Activated B cell treated with CpG ODN at 0.5 μM for 24 hours (primary cell): ENCODE measurements at regions not wholly inside any gene's neighbourhood (a gene's known extent, or its start where the extent isn't known, plus 50 kb on each side); places are given as distances from the start of the nearest gene placed in this dataset.

ENCODE experiments used
- ATAC-seq: fragments of 200-7000 bp; cut with Tn5 transposase; one replicate; pipeline ENCODE4 v1.10.0; 2021; ENCODE audit warnings: low read depth, mild to moderate bottlenecking, moderate library complexity
- CTCF ChIA-PET: fragments of 350-600 bp; sonication (Branson Sonifier 250); formaldehyde crosslinking; loops from one replicate; lab custom pipeline; 2021; ENCODE audit warnings: antibody characterized with exemption; lab: Charles Lee
- POLR2A ChIA-PET: fragments of 350-600 bp; sonication (Branson Sonifier 250); formaldehyde crosslinking; loops from one replicate; lab custom pipeline; 2021; ENCODE audit warnings: antibody characterized with exemption; lab: Charles Lee
- DNase-seq: peaks from one replicate; pipeline ENCODE4 v3.0.0; 2022
- H3K27ac Mint-ChIP-seq: one replicate; pipeline ENCODE4 v1.8.0; 2020; ENCODE audit warnings: mixed read lengths
- H3K27me3 Mint-ChIP-seq: one replicate; pipeline ENCODE4 v1.8.0; 2021; ENCODE audit warnings: mixed read lengths
- H3K36me3 Mint-ChIP-seq: one replicate; pipeline ENCODE4 v1.8.0; 2021; ENCODE audit warnings: low read depth, mixed read lengths
- H3K4me1 Mint-ChIP-seq: one replicate; pipeline ENCODE4 v1.8.0; 2021; ENCODE audit warnings: mixed read lengths
- H3K4me3 Mint-ChIP-seq: one replicate; pipeline ENCODE4 v1.8.0; 2020; ENCODE audit warnings: mild to moderate bottlenecking, mixed read lengths
- H3K9me3 Mint-ChIP-seq: one replicate; pipeline ENCODE4 v1.8.0; 2020; ENCODE audit warnings: mixed read lengths
- CTCF ChIP-seq: fragments of 200-600 bp; IDR thresholded peaks from one replicate; pipeline ENCODE4 v1.8.0; 2022; ENCODE audit warnings: antibody characterized with exemption, mild to moderate bottlenecking
- intact Hi-C: fragments of 100-400 bp; cut with micrococcal nuclease; formaldehyde crosslinking; loops from one replicate; pipeline ENCODE4 v1.15.1; 2024

DNA sequence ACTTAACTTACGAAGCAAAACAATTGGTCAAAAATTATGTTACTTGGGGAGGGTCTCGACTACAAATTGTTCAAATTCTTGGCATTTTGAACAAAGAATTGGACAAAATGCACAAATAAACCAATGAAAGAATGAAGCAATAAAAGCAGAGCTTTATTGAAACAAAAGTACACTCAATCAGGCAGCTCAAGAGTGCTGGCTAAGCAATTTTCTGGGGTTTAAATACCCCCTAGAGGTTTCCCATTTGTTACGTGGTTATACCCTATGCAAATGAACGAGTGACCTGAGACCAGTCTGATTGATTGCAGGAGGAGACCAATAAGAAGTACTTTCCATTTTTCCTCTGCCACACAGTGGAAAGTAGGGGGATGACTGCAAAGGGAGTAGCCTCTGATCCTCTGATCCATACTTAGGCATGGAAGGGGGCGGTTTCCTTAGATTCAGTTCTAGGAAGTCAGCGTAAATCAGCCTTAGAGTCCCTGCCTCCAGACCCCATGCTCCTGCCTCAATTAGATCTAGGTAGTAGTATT, 228.6 kb downstream of the EFNB2 start:
- peaks cover 6% of the 10 kb centered on the region for H3K9me3 Mint-ChIP-seq
- CTCF ChIA-PET, result no interaction called here
- no peaks in the 10 kb centered on the region for H3K27me3 Mint-ChIP-seq
- H3K27ac Mint-ChIP-seq, result no peak overlapping the region
- no peaks in the 10 kb centered on the region for H3K4me1 Mint-ChIP-seq
- POLR2A ChIA-PET, result no interaction called here
- intact Hi-C loops, result no loop called here
- TF ChIP-seq CTCF, result no peak
- ATAC-seq, result no peak
- no peak overlapping the region for H3K4me3 Mint-ChIP-seq
- DNase-seq, result no peak
- H3K36me3 Mint-ChIP-seq, result no peaks in the 10 kb centered on the region

GRCh38 chr13:106302843-106303242, 232.6 kb downstream of the EFNB2 start:
- no peak for ATAC-seq
- Mint-ChIP-seq H3K9me3 (peaks cover 6% of the 10 kb centered on the region), H3K4me1 (no peaks in the 10 kb centered on the region), H3K4me3 (no peak overlapping the region), H3K36me3 (no peaks in the 10 kb centered on the region), H3K27me3 (no peaks in the 10 kb centered on the region), H3K27ac (no peak overlapping the region)
- no peak for DNase-seq
- no peak for TF ChIP-seq CTCF
- intact Hi-C loops, result no loop called here
- POLR2A ChIA-PET, result no interaction called here
- CTCF ChIA-PET, result no interaction called here

GRCh38 chr13:106302011-106302410, 233.5 kb downstream of the EFNB2 start:
- no peak for ATAC-seq
- ChIA-PET POLR2A (no interaction called here), CTCF (no interaction called here)
- no peaks in the 10 kb centered on the region for H3K27me3 Mint-ChIP-seq
- intact Hi-C loops, result no loop called here
- no peak for DNase-seq
- H3K36me3 Mint-ChIP-seq, result no peaks in the 10 kb centered on the region
- no peak overlapping the region for H3K4me3 Mint-ChIP-seq
- peaks cover 6% of the 10 kb centered on the region for H3K9me3 Mint-ChIP-seq
- no peaks in the 10 kb centered on the region for H3K4me1 Mint-ChIP-seq
- no peak for TF ChIP-seq CTCF
- H3K27ac Mint-ChIP-seq, result no peak overlapping the region

DNA sequence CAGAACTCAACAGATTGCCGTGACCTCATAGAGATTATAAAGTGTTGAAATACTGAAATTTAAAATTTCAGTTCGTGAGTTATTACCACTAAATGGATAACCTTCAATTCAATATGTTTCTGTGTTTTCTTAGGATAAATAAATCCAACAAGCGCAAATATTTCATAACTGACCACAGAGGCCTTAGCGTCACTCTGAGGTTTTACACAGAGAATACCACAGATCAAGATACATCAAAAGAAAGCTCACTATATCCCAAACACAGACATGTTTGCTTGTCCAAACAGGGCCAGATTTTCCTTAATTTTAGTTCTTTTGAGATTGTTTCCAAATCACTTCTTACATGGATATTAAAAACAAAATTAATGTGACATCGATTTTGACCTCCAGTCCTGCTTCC, 235.8 kb downstream of the EFNB2 start:
- DNase-seq, result no peak
- ChIA-PET POLR2A (no interaction called here), CTCF (no interaction called here)
- intact Hi-C loops, result no loop called here
- Mint-ChIP-seq H3K4me1 (no peaks in the 10 kb centered on the region), H3K27ac (no peak overlapping the region), H3K4me3 (no peak overlapping the region), H3K27me3 (no peaks in the 10 kb centered on the region), H3K9me3 (peaks cover 2% of the 10 kb centered on the region), H3K36me3 (no peaks in the 10 kb centered on the region)
- no peak for ATAC-seq
- TF ChIP-seq CTCF, result no peak

GRCh38 chr13:106297283-106297682, 238.2 kb downstream of the EFNB2 start:
- no peak overlapping the region for H3K27ac Mint-ChIP-seq
- H3K4me1 Mint-ChIP-seq, result no peaks in the 10 kb centered on the region
- ChIA-PET CTCF (no interaction called here), POLR2A (no interaction called here)
- DNase-seq, result no peak
- TF ChIP-seq CTCF, result no peak
- intact Hi-C loops, result no loop called here
- no peak for ATAC-seq
- H3K4me3 Mint-ChIP-seq, result no peak overlapping the region
- H3K27me3 Mint-ChIP-seq, result no peaks in the 10 kb centered on the region
- H3K36me3 Mint-ChIP-seq, result no peaks in the 10 kb centered on the region
- H3K9me3 Mint-ChIP-seq, result no peaks in the 10 kb centered on the region
